Liver (tissue), 8 donors: ENCODE measurements at regions not wholly inside any gene's neighbourhood (a gene's known extent, or its start where the extent isn't known, plus 50 kb on each side); places are given as distances from the start of the nearest gene placed in this dataset.
"Not testable (repeated sequence)": the region's sequence is repeated elsewhere in the genome, so short reads cannot be mapped to it uniquely, and the experiment has no call there.

Source experiments
- DNase-seq: peaks from one replicate; pipeline ENCODE4 v3.0.0-alpha.2; 2017; ENCODE audit warnings: low spot score
- H3K27ac ChIP-seq, 2 donors: one replicate each; pipeline ENCODE4 v1.7.0; 2013; ENCODE audit warnings: inconsistent platforms in 2 of 2, low read length in 2 of 2, control low read depth in 1 of 2, low read depth in 1 of 2, mild to moderate bottlenecking in 1 of 2
- H3K27me3 ChIP-seq, 4 donors: one replicate each; pipeline versions ENCODE4 v1.6.1 to v1.7.0; 2013; ENCODE audit warnings: low read length in 3 of 4, inconsistent platforms in 1 of 4, mild to moderate bottlenecking in 1 of 4, moderate library complexity in 1 of 4; ENCODE audit not compliant: control insufficient read depth in 4 of 4, insufficient read depth in 4 of 4
- H3K36me3 ChIP-seq, 4 donors: one replicate each; pipeline versions ENCODE4 v1.6.1 to v1.7.0; 2013; ENCODE audit warnings: low read length in 3 of 4, mild to moderate bottlenecking in 3 of 4, low read depth in 1 of 4, moderate library complexity in 1 of 4; ENCODE audit not compliant: control insufficient read depth in 4 of 4, insufficient read depth in 3 of 4
- H3K4me1 ChIP-seq, 4 donors: one replicate each; pipeline versions ENCODE4 v1.6.1 to v1.7.0; 2013; ENCODE audit warnings: low read length in 3 of 4, mild to moderate bottlenecking in 3 of 4, moderate library complexity in 1 of 4; ENCODE audit not compliant: control insufficient read depth in 4 of 4, insufficient read depth in 4 of 4
- H3K4me3 ChIP-seq, 3 donors: one replicate each; pipeline versions ENCODE4 v1.6.1 to v1.7.0; 2013; ENCODE audit warnings: low read length in 3 of 3, control low read depth in 1 of 3, low read depth in 1 of 3, mild to moderate bottlenecking in 1 of 3
- H3K9ac ChIP-seq, 2 donors: one replicate each; pipeline ENCODE4 v1.7.0; 2013; ENCODE audit warnings: low read length in 2 of 2, mild to moderate bottlenecking in 2 of 2, moderate library complexity in 2 of 2, control low read depth in 1 of 2, low read depth in 1 of 2
- H3K9me3 ChIP-seq, 4 donors: one replicate each; pipeline versions ENCODE4 v1.6.1 to v1.7.0; 2013; ENCODE audit warnings: low read length in 3 of 4; ENCODE audit not compliant: control insufficient read depth in 4 of 4
- ATF3 ChIP-seq: IDR thresholded peaks from 2 replicates; pipeline ENCODE4 v1.6.1; 2016; ENCODE audit warnings: antibody characterized with exemption
- CTCF ChIP-seq: fragments of 150-350 bp; IDR thresholded peaks from 2 replicates; pipeline ENCODE4 v1.5.1; 2017; ENCODE audit warnings: improper control_type of control experiment, low read depth, low read length; ENCODE audit not compliant: missing input control
- EGR1 ChIP-seq, 2 donors: IDR thresholded peaks; 2 replicates each; pipeline ENCODE4 v1.6.1; 2016 to 2018; ENCODE audit warnings: antibody characterized with exemption in 2 of 2, low read depth in 2 of 2
- FOXA1 ChIP-seq: IDR thresholded peaks from 2 replicates; pipeline ENCODE4 v1.6.1; 2016; ENCODE audit warnings: antibody characterized with exemption
- FOXA2 ChIP-seq: IDR thresholded peaks from 2 replicates; pipeline ENCODE4 v1.6.1; 2016; ENCODE audit warnings: antibody characterized with exemption
- GABPA ChIP-seq, 2 donors: IDR thresholded peaks in 1 of 2; conservative IDR thresholded peaks in 1 of 2; 2 replicates each; pipeline ENCODE4 v1.6.1; 2016; ENCODE audit warnings: antibody characterized with exemption in 2 of 2, mild to moderate bottlenecking in 1 of 2, moderate library complexity in 1 of 2
- JUND ChIP-seq, 2 donors: IDR thresholded peaks; 2 replicates each; pipeline ENCODE4 v1.6.1; 2016; ENCODE audit warnings: antibody characterized with exemption in 2 of 2
- NR2F2 ChIP-seq: IDR thresholded peaks from 2 replicates; pipeline ENCODE4 v1.6.1; 2016; ENCODE audit warnings: antibody characterized with exemption
- RAD21 ChIP-seq, 2 donors: IDR thresholded peaks; 2 replicates each; pipeline ENCODE4 v1.6.1; 2016; ENCODE audit warnings: antibody characterized with exemption in 2 of 2, mild to moderate bottlenecking in 2 of 2
- RXRA ChIP-seq, 2 donors: IDR thresholded peaks; 2 replicates each; pipeline ENCODE4 v1.6.1; 2017 to 2018; ENCODE audit warnings: antibody characterized with exemption in 2 of 2, mild to moderate bottlenecking in 1 of 2
- SP1 ChIP-seq: IDR thresholded peaks from 2 replicates; pipeline ENCODE4 v1.6.1; 2018; ENCODE audit warnings: antibody characterized with exemption, mild to moderate bottlenecking
- TAF1 ChIP-seq: conservative IDR thresholded peaks from 2 replicates; pipeline ENCODE4 v1.6.1; 2016; ENCODE audit warnings: antibody characterized with exemption, mild to moderate bottlenecking
- YY1 ChIP-seq: IDR thresholded peaks from 2 replicates; pipeline ENCODE4 v1.6.1; 2016; ENCODE audit warnings: antibody characterized with exemption, mild to moderate bottlenecking
- ZBTB33 ChIP-seq: IDR thresholded peaks from 2 replicates; pipeline ENCODE4 v1.6.1; 2016; ENCODE audit warnings: antibody characterized with exemption
- WGBS: extraction: QIAGEN DNeasy Blood & Tissue Kit; methylation state at CpG from one replicate; pipeline ENCODE4 v1.1.7; 2013; 5-methylcytosine and 5-hydroxymethylcytosine counted together
- donor health status: healthy.
- donor health status: healthy.
- donor health status: healthy.
- donor health status: healthy.
- donor health status: healthy.

DNA sequence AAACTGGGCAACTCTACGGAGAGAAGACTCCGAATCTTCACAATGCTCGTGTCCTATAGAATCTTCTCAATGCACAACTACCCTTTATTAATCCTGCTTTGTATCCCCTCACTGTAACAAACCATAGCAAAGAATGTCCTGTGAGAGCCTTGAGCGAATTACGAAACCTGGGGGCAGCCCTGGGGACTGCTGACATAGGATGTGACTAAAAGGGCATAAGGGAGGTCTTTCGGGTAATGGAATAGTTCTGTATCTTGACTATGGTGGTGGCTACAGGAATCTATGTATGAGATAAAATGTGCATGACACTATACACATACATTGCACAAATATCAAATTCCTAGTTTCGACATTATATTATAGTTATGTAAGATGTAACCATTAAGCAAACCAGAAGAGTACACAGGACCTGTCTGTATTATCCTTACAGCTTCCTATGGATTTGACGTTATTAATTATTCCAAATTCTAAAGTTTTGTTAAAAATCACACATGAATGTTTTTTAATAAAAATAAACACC, 162.5 kb upstream of the KCTD7 start:
- H3K4me3 ChIP-seq: no peak overlapping the region
- TF ChIP-seq NR2F2 (no peak), EGR1 (IDR thresholded peaks at IDR 0.05; ENCODE audit: low read depth in 2 of 2) (no peak)
- WGBS: 95% methylated on average over 8 of the region's 8 CpGs
- H3K4me1 ChIP-seq: no peaks in the 10 kb centered on the region
- H3K36me3 ChIP-seq: peaks cover 0 to 3% (median under 1%) of the 10 kb centered on the region in 4 donors
- H3K9me3 ChIP-seq: no peaks in the 10 kb centered on the region
- no peak overlapping the region for H3K27ac ChIP-seq
- no peak for DNase-seq
- no peaks in the 10 kb centered on the region for H3K27me3 ChIP-seq
- no peak overlapping the region for H3K9ac ChIP-seq

- no peaks in the 10 kb centered on the region for H3K27me3 ChIP-seq
- no peaks in the 10 kb centered on the region for H3K9me3 ChIP-seq
- H3K4me3 ChIP-seq: no peak overlapping the region
- H3K9ac ChIP-seq: no peak overlapping the region
- DNase-seq: no peak
- H3K27ac ChIP-seq: no peak overlapping the region
- WGBS: 98% methylated on average over 2 of the region's 2 CpGs
- H3K4me1 ChIP-seq: no peaks in the 10 kb centered on the region
- H3K36me3 ChIP-seq: peaks cover 0 to 3% (median under 1%) of the 10 kb centered on the region in 4 donors
- TF ChIP-seq RXRA (IDR thresholded peaks at IDR 0.05) (no peak), YY1 (no peak), RAD21 (IDR thresholded peaks at IDR 0.05) (no peak), NR2F2 (no peak), GABPA (IDR thresholded peaks at IDR 0.05 in 1 of 2, conservative IDR thresholded peaks at IDR 0.05 in 1 of 2) (no peak), ZBTB33 (no peak), CTCF (no peak), ATF3 (no peak), JUND (IDR thresholded peaks at IDR 0.05) (no peak), TAF1 (no peak), EGR1 (IDR thresholded peaks at IDR 0.05; ENCODE audit: low read depth in 2 of 2) (no peak), FOXA1 (no peak), SP1 (no peak), FOXA2 (no peak)
Measured at GRCh38 chr7:66467887-66468286, 160.8 kb upstream of the KCTD7 start.

DNA sequence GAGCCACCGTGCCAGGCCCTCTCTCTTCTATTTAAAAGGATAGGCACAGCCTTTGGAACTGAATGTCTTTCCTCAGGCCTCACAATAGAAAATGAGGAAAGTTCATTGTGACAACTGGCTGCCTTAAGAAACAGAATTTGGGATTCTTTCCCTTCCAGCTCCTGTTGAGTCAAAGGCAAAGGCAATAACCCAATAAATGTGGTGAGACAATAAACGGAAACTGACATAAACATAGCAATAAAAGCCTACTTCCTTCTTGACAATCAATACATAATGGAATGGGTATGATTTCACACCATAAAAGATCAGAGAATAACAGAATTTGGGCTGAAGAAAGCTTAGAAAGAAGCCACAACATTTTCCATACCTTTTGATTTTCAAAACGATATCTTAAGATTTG, 155.6 kb upstream of the KCTD7 start:
- peaks cover 9 to 27% (median 17%) of the 10 kb centered on the region in 4 donors for H3K36me3 ChIP-seq
- not testable (repeated sequence) for H3K27ac ChIP-seq, H3K4me3 ChIP-seq, H3K27me3 ChIP-seq, H3K9ac ChIP-seq, DNase-seq, H3K9me3 ChIP-seq, H3K4me1 ChIP-seq
- WGBS: 88% methylated on average over 3 of the region's 3 CpGs
